IPS-18c (cell line): ENCODE measurements at regions not wholly inside any gene's neighbourhood (a gene's known extent, or its start where the extent isn't known, plus 50 kb on each side); places are given as distances from the start of the nearest gene placed in this dataset.
"Not testable (repeated sequence)": the region's sequence is repeated elsewhere in the genome, so short reads cannot be mapped to it uniquely, and the experiment has no call there.

Experiments used
- H3K4me3 ChIP-seq: 2 replicates; pipeline ENCODE4 v1.7.0; 2013; ENCODE audit warnings: low read depth, mild to moderate bottlenecking, low read length, moderate library complexity; ENCODE audit not compliant: insufficient read depth
- H3K9me3 ChIP-seq: one replicate; pipeline ENCODE4 v1.6.1; 2013; ENCODE audit warnings: mild to moderate bottlenecking, low read length, moderate library complexity; ENCODE audit not compliant: control insufficient read depth, insufficient read depth

DNA sequence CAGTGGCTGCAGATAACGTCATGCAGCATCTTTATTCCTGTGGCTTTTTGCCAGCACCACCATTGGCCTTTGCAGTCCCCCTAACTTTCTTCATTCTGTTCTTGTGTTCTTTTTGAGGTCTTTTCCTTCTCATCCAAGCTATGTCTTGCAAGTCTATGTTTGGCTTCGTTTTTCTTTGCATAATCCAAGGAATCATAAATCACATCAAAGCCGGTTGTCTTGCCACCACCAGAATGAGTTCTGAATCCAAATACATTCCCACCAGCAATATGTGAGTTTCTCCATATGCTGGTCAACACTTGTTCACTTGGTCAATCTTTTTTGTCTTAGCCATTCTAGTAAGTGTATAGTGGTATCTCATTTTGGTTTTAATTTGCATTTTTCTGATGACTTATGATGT lies 70.6 kb upstream of the AK4 start:
- H3K9me3 ChIP-seq, result no peaks in the 10 kb centered on the region

DNA sequence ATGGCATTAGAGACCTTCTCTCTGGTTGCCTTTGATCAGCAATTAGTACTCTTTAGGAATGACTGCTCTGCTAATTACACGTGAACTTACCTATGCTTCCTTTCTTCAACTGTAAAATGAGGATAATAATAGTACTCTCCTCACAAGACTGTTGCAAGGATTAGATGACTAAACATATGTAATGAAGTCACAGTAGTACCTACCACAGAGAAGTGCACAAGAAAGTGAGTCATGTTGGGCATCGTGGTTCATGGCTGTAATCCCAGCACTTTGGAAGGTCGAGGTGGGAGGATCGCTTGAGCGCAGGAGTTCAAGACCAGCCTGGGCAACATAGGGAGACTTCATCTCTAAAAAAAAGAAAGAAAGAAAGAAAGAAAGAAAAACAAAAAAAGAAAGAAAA lies 68.1 kb upstream of the AK4 start:
- Histone ChIP-seq H3K4me3 (no peak overlapping the region), H3K9me3 (no peaks in the 10 kb centered on the region)

More for the DNA sequence above, 70.6 kb upstream of the AK4 start:
- no peak overlapping the region for H3K4me3 ChIP-seq

DNA sequence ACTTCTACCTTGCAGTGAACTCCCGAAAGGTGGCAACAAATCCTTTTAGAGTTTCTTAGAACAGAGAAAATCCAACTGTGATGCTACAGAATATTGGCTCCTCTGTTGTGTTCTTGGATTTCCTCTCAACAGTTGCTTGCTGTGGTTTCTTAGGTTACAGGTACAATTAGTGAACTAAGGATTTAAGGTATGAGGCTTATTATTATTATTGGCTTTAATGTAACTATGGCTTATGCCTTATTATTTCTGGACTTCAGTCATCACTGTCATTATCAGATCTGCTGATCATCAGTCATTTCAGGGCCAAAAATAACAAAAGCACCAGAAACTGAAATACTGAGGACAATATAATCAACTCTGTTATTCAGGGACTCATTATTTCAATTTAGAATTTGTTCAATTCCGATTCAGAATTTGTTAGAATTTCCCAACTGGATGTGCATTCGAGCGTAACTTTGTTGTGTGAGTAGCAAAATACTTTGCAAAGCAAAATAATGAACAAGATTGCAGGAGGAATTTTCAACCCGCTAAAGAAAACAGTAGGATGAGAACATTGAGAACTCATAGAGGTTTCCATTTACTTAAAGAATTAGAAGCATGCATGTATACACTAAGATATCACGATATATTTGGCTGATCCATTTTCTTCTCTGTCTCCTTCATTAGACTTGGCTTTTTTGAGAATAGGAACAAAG lies 65.5 kb upstream of the AK4 start:
- no peaks in the 10 kb centered on the region for H3K9me3 ChIP-seq
- no peak overlapping the region for H3K4me3 ChIP-seq

- no peaks in the 10 kb centered on the region for H3K9me3 ChIP-seq
- H3K4me3 ChIP-seq, result no peak overlapping the region
Measured at GRCh38 chr1:65083263-65083896, 64.6 kb upstream of the AK4 start.

DNA sequence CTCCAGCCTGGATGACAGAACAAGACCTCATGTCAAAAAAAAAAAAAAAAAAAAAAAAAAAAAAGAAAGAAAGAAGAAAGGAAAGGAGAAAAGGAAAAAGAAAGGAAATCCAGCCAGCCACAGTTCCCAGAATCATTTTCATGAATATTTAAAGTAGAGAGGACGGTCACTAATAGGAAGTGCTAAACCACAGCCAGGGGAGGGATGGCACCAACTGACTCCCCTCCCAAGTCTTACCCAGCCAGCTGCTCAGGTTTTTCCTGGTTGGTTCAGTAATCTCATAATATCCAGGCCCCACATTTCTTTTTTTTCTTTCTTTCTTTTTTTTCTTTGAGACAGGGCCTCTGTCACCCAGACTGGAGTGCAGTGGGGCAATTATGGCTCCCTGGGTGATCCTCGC lies 63.9 kb upstream of the AK4 start:
- Histone ChIP-seq H3K9me3 (no peaks in the 10 kb centered on the region), H3K4me3 (no peak overlapping the region)

GRCh38 chr1:65087519-65087918 lies 60.5 kb upstream of the AK4 start:
- H3K9me3 ChIP-seq, H3K4me3 ChIP-seq: not testable (repeated sequence)

DNA sequence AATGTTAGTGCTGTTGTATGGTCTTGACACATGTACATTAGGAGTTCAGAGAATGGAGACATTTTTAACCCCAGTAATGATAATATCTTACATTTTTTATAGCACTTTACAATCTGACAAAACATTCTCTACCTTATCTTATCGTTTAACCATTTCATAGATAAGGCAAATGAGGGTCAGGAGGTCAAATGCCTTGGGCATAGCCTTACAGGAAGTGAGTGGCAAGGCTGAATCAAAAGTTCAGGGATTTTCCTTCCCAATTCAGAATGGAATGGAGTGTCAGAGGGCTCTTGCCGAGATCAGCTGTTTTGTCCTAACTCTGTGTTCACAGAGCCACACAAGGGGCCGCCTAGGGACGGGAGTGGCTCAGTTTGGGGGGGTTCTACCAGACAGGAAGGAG lies 57.6 kb upstream of the AK4 start:
- Histone ChIP-seq H3K9me3 (peaks cover under 1% of the 10 kb centered on the region), H3K4me3 (no peak overlapping the region)

- Histone ChIP-seq H3K9me3 (peaks cover 2% of the 10 kb centered on the region), H3K4me3 (no peak overlapping the region)
Measured at GRCh38 chr1:65092691-65093090, 55.3 kb upstream of the AK4 start.

GRCh38 chr1:65097076-65097475 lies 50.9 kb upstream of the AK4 start:
- Histone ChIP-seq H3K4me3 (no peak overlapping the region), H3K9me3 (peaks cover 2% of the 10 kb centered on the region)
